ENCODE measurements at regions not wholly inside any gene's neighbourhood (a gene's known extent, or its start where the extent isn't known, plus 50 kb on each side); places are given as distances from the start of the nearest gene placed in this dataset.

- Histone ChIP-seq H3K79me2 (ENCODE audit: control insufficient read depth, low read length) (no peaks in the 10 kb centered on the region), H3K4me2 (ENCODE audit: low read length) (no peak overlapping the region), H3K27me3 (ENCODE audit: control insufficient read depth, low read length) (no peaks in the 10 kb centered on the region), H3K9me2 (replicated peaks; ENCODE audit: control insufficient read depth, low read length) (no peaks in the 10 kb centered on the region), H3K36me3 (ENCODE audit: control insufficient read depth, low read length) (no peaks in the 10 kb centered on the region), H3K4me1 (ENCODE audit: control insufficient read depth, low read length) (no peaks in the 10 kb centered on the region), H3K4me3 (ENCODE audit: low read length) (no peak overlapping the region), H3F3A (ENCODE audit: control insufficient read depth, insufficient read depth) (no peaks in the 10 kb centered on the region), H4K20me1 (ENCODE audit: control insufficient read depth, insufficient read depth, low read depth, low read length) (no peaks in the 10 kb centered on the region), H3K27ac (ENCODE audit: low read depth, low read length) (no peak overlapping the region), H3K9me3 (ENCODE audit: control insufficient read depth, insufficient read depth, low read length) (no peaks in the 10 kb centered on the region)
- TF ChIP-seq CTCF (IDR thresholded peaks at IDR 0.05; ENCODE audit: low read depth, low read length, poor library complexity, severe bottlenecking) = no peak
- TF ChIP-seq EZH2phosphoT487 (IDR thresholded peaks at IDR 0.05; ENCODE audit: borderline replicate concordance, low read length) = no peak
These were observed 85.0 kb upstream of the EGLN3 start for GRCh38 chr14:34035934-34036250.

GRCh38 chr14:34035177-34035933 is 84.5 kb upstream of the EGLN3 start:
- no peak overlapping the region for H3K4me2 ChIP-seq (ENCODE audit: low read length)

GRCh38 chr14:34034447-34035176 is 83.7 kb upstream of the EGLN3 start:
- TF ChIP-seq EZH2phosphoT487 (IDR thresholded peaks at IDR 0.05; ENCODE audit: borderline replicate concordance, low read length) (no peak), CTCF (IDR thresholded peaks at IDR 0.05; ENCODE audit: low read depth, low read length, poor library complexity, severe bottlenecking) (no peak)
- Histone ChIP-seq H3F3A (ENCODE audit: control insufficient read depth, insufficient read depth) (no peaks in the 10 kb centered on the region), H3K4me3 (ENCODE audit: low read length) (no peak overlapping the region), H3K4me2 (ENCODE audit: low read length) (no peak overlapping the region), H3K36me3 (ENCODE audit: control insufficient read depth, low read length) (no peaks in the 10 kb centered on the region), H3K4me1 (ENCODE audit: control insufficient read depth, low read length) (no peaks in the 10 kb centered on the region), H3K27ac (ENCODE audit: low read depth, low read length) (no peak overlapping the region), H4K20me1 (ENCODE audit: control insufficient read depth, insufficient read depth, low read depth, low read length) (no peaks in the 10 kb centered on the region), H3K79me2 (ENCODE audit: control insufficient read depth, low read length) (no peaks in the 10 kb centered on the region), H3K27me3 (ENCODE audit: control insufficient read depth, low read length) (no peaks in the 10 kb centered on the region), H3K9me2 (replicated peaks; ENCODE audit: control insufficient read depth, low read length) (no peaks in the 10 kb centered on the region), H3K9me3 (ENCODE audit: control insufficient read depth, insufficient read depth, low read length) (no peaks in the 10 kb centered on the region)

More at GRCh38 chr14:34035177-34035933, 84.5 kb upstream of the EGLN3 start:
- Histone ChIP-seq H3K4me1 (ENCODE audit: control insufficient read depth, low read length) (no peaks in the 10 kb centered on the region), H4K20me1 (ENCODE audit: control insufficient read depth, insufficient read depth, low read depth, low read length) (no peaks in the 10 kb centered on the region), H3K36me3 (ENCODE audit: control insufficient read depth, low read length) (no peaks in the 10 kb centered on the region), H3K4me3 (ENCODE audit: low read length) (no peak overlapping the region), H3K9me3 (ENCODE audit: control insufficient read depth, insufficient read depth, low read length) (no peaks in the 10 kb centered on the region), H3F3A (ENCODE audit: control insufficient read depth, insufficient read depth) (no peaks in the 10 kb centered on the region), H3K9me2 (replicated peaks; ENCODE audit: control insufficient read depth, low read length) (no peaks in the 10 kb centered on the region), H3K27me3 (ENCODE audit: control insufficient read depth, low read length) (no peaks in the 10 kb centered on the region), H3K27ac (ENCODE audit: low read depth, low read length) (no peak overlapping the region), H3K79me2 (ENCODE audit: control insufficient read depth, low read length) (no peaks in the 10 kb centered on the region)
- no peak for TF ChIP-seq CTCF (IDR thresholded peaks at IDR 0.05; ENCODE audit: low read depth, low read length, poor library complexity, severe bottlenecking)
- no peak for TF ChIP-seq EZH2phosphoT487 (IDR thresholded peaks at IDR 0.05; ENCODE audit: borderline replicate concordance, low read length)
